Prostate gland (tissue), 2 donors: ENCODE measurements at regions not wholly inside any gene's neighbourhood (a gene's known extent, or its start where the extent isn't known, plus 50 kb on each side); places are given as distances from the start of the nearest gene placed in this dataset.

Source experiments
- CTCF ChIP-seq, 4 experiments: fragments of 200-600 bp in 2 of 4; fragments of 450-650 bp in 2 of 4; sonication (generic) in 2 of 4; IDR thresholded peaks; 1 replicate in 3 of 4; 2 replicates in 1 of 4; pipeline ENCODE4 v1.5.1; 2016 to 2019; ENCODE audit warnings: antibody characterized with exemption in 4 of 4, mild to moderate bottlenecking in 2 of 4, moderate library complexity in 2 of 4
- POLR2A ChIP-seq: fragments of 450-650 bp; IDR thresholded peaks from one replicate; pipeline ENCODE4 v1.6.1; 2016; ENCODE audit warnings: antibody characterized with exemption, mild to moderate bottlenecking

- no peak for TF ChIP-seq CTCF (IDR thresholded peaks at IDR 0.05)
- TF ChIP-seq POLR2A: no peak
These were observed 190.8 kb downstream of the SPATA18 start for GRCh38 chr4:52241916-52242315.
